HepG2 (cell line): ENCODE measurements at regions not wholly inside any gene's neighbourhood (a gene's known extent, or its start where the extent isn't known, plus 50 kb on each side); places are given as distances from the start of the nearest gene placed in this dataset.

ENCODE experiments used
- ATAC-seq: fragments of 200-7000 bp; cut with Tn5 transposase; 3 replicates; pipeline ENCODE4 v1.9.1; 2020; ENCODE audit warnings: mild to moderate bottlenecking, moderate library complexity
- BruUV-seq: library from RNA; stranded (reverse); fragments of 400-500 nt; replicated peaks from 2 replicates; lab custom pipeline; 2021; lab: Mats Ljungman, UMichigan
- CTCF ChIA-PET: fragments of 300-600 bp; formaldehyde crosslinking; extraction: SDS; loops from one replicate; lab custom pipeline; 2021; ENCODE audit warnings: low total read pairs, inconsistent platforms, low intra/inter-chr PET ratio; lab: Yijun Ruan, JAX
- POLR2A ChIA-PET: fragments of 350-600 bp; sonication (Branson Sonifier 250); formaldehyde crosslinking; loops from one replicate; lab custom pipeline; 2020; ENCODE audit warnings: antibody characterized with exemption, inconsistent platforms; lab: Yijun Ruan, JAX
- DNase-seq: peaks from one replicate; pipeline ENCODE4 v3.0.0-alpha.2; 2015; ENCODE audit warnings: low spot score
- FAIRE-seq: peaks from 3 replicates; lab custom pipeline; 2011; peaks lifted over from hg19 to GRCh38; lab: Jason Lieb, UNC
- H2AFZ ChIP-seq: one replicate; pipeline ENCODE4 v1.6.1; 2011; ENCODE audit warnings: low read length, inconsistent platforms
- H3K27ac ChIP-seq: fragments of 300-600 bp; 3 replicates; pipeline ENCODE4 v1.8.0; 2011; ENCODE audit warnings: mixed run types, mild to moderate bottlenecking, mixed read lengths, low read length, inconsistent platforms; ENCODE audit not compliant: insufficient read depth; ENCODE audit errors: extremely low read length
- H3K27me3 ChIP-seq, 2 experiments: fragments of 200-600 bp in 1 of 2; 2 replicates in 1 of 2; 3 replicates in 1 of 2; pipeline versions ENCODE4 v1.6.0 to v1.8.0; 2011; ENCODE audit warnings: low read length in 2 of 2, mild to moderate bottlenecking in 2 of 2, moderate library complexity in 2 of 2, inconsistent platforms in 1 of 2; ENCODE audit not compliant: insufficient read depth in 2 of 2, control insufficient read depth in 1 of 2
- H3K36me3 ChIP-seq, 2 experiments: fragments of 200-600 bp in 1 of 2; replicated peaks in 1 of 2; 2 replicates in 1 of 2; 3 replicates in 1 of 2; pipeline versions ENCODE4 v1.5.1 to v1.8.0; 2011; ENCODE audit warnings: low read length in 2 of 2, inconsistent platforms in 1 of 2; ENCODE audit not compliant: insufficient read depth in 2 of 2, control insufficient read depth in 1 of 2
- H3K4me1 ChIP-seq: 2 replicates; pipeline ENCODE4 v1.5.1; 2012; ENCODE audit warnings: low read length, inconsistent platforms; ENCODE audit not compliant: insufficient read depth
- H3K4me2 ChIP-seq: 2 replicates; pipeline ENCODE4 v1.6.0; 2011; ENCODE audit warnings: low read depth, low read length, inconsistent platforms
- H3K4me3 ChIP-seq, 3 experiments: fragments of 200-600 bp in 1 of 3; sonication (generic), shearing (Covaris generic) in 1 of 3; replicated peaks in 1 of 3; 2 replicates each; pipeline ENCODE4 v1.5.1; 2011 to 2016; ENCODE audit warnings: low read length in 3 of 3, inconsistent platforms in 2 of 3, low read depth in 2 of 3, mild to moderate bottlenecking in 2 of 3, control low read depth in 1 of 3, mixed read lengths in 1 of 3; ENCODE audit not compliant: insufficient read depth in 1 of 3
- H3K79me2 ChIP-seq: one replicate; pipeline ENCODE4 v1.6.1; 2011; ENCODE audit warnings: low read length, inconsistent platforms; ENCODE audit not compliant: insufficient read depth
- H3K9ac ChIP-seq: 2 replicates; pipeline ENCODE4 v1.6.0; 2011; ENCODE audit warnings: mild to moderate bottlenecking, low read depth, low read length, inconsistent platforms; ENCODE audit not compliant: insufficient read depth
- H3K9me3 ChIP-seq: 2 replicates; pipeline ENCODE4 v1.5.1; 2012; ENCODE audit warnings: mild to moderate bottlenecking, low read length
- H4K20me1 ChIP-seq: 2 replicates; pipeline ENCODE4 v1.6.0; 2011; ENCODE audit warnings: inconsistent platforms, mild to moderate bottlenecking, low read length, moderate library complexity; ENCODE audit not compliant: insufficient read depth
- FOXK1 ChIP-seq: sonication (generic); formaldehyde crosslinking; IDR thresholded peaks from 2 replicates; pipeline ENCODE4 v1.4.0; 2020; ENCODE audit warnings: low read depth, missing genetic modification reagents, borderline replicate concordance
- NKX3-1 ChIP-seq: sonication (generic); formaldehyde crosslinking; IDR thresholded peaks from 2 replicates; pipeline ENCODE4 v1.5.0; 2020; ENCODE audit warnings: missing genetic modification reagents
- XBP1 ChIP-seq: sonication (generic); formaldehyde crosslinking; IDR thresholded peaks from 2 replicates; pipeline ENCODE4 v1.5.0; 2020; ENCODE audit warnings: missing genetic modification reagents
- ZNF501 ChIP-seq: sonication (generic); formaldehyde crosslinking; IDR thresholded peaks from 2 replicates; pipeline ENCODE4 v1.5.1; 2020; ENCODE audit warnings: mild to moderate bottlenecking, moderate library complexity, missing genetic modification reagents
- ZNF510 ChIP-seq: sonication (generic); formaldehyde crosslinking; IDR thresholded peaks from 2 replicates; pipeline ENCODE4 v1.4.0; 2020; ENCODE audit warnings: low read depth, mild to moderate bottlenecking, missing genetic modification reagents
- WGBS: methylation state at CpG from one replicate; pipeline ENCODE4 v1.1.6; 2017; ENCODE audit warnings: low lambda C conversion rate; 5-methylcytosine and 5-hydroxymethylcytosine counted together
- in situ Hi-C: cut with HindIII; loops from 2 replicates; pipeline ENCODE4 v1.10.0; 2017; ENCODE audit warnings: low pct_unique_long_range_greater_than_20kb; ENCODE audit not compliant: extremely low pct_ligation_motif_present
- intact Hi-C: fragments of 100-400 bp; cut with micrococcal nuclease; formaldehyde crosslinking; loops from one replicate; pipeline ENCODE4 v1.10.0; 2022; ENCODE audit not compliant: unreplicated experiment
- TF ChIP-seq, protein P1 (sequence below): sonication (generic); formaldehyde crosslinking; IDR thresholded peaks from 2 replicates; pipeline ENCODE4 v1.9.0; 2021; ENCODE audit warnings: missing genetic modification reagents, mild to moderate bottlenecking, borderline replicate concordance
- TF ChIP-seq, protein P2 (sequence below): IDR thresholded peaks from 2 replicates; pipeline ENCODE4 v1.6.1; 2016
- TF ChIP-seq, protein P3 (sequence below): sonication (generic); formaldehyde crosslinking; IDR thresholded peaks from 2 replicates; pipeline ENCODE4 v1.4.0; 2020; ENCODE audit warnings: mild to moderate bottlenecking, missing genetic modification reagents

DNA sequence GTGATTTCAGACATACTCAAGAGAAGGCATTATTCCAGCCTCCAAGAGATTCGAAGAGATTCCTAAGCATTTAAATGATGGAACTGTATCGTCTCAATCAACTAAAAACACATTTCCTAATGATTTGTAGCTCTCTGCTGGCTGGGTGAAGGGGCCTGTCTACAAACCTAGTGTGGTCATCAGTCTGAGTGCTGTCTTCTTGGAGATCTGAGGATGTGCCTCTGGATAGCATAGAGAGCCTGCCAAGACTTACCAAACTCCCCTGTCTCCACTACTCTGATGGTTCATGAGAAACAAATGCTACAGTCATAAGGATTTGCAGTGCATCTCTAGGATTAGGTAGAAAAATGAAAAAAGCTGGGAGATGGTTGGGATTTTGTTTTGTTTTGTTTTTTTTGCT, 176.9 kb upstream of the CITED2 start:
- CTCF ChIA-PET, result no interaction called here
- TF ChIP-seq, protein P1, sequence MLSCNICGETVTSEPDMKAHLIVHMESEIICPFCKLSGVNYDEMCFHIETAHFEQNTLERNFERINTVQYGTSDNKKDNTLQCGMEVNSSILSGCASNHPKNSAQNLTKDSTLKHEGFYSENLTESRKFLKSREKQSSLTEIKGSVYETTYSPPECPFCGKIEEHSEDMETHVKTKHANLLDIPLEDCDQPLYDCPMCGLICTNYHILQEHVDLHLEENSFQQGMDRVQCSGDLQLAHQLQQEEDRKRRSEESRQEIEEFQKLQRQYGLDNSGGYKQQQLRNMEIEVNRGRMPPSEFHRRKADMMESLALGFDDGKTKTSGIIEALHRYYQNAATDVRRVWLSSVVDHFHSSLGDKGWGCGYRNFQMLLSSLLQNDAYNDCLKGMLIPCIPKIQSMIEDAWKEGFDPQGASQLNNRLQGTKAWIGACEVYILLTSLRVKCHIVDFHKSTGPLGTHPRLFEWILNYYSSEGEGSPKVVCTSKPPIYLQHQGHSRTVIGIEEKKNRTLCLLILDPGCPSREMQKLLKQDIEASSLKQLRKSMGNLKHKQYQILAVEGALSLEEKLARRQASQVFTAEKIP (CRISPR knock-in tag), result no peak
- no peak for TF ChIP-seq FOXK1
- no peak for TF ChIP-seq NKX3-1 (CRISPR knock-in tag)
- no peak for TF ChIP-seq XBP1 (CRISPR knock-in tag)
- TF ChIP-seq, protein P2, sequence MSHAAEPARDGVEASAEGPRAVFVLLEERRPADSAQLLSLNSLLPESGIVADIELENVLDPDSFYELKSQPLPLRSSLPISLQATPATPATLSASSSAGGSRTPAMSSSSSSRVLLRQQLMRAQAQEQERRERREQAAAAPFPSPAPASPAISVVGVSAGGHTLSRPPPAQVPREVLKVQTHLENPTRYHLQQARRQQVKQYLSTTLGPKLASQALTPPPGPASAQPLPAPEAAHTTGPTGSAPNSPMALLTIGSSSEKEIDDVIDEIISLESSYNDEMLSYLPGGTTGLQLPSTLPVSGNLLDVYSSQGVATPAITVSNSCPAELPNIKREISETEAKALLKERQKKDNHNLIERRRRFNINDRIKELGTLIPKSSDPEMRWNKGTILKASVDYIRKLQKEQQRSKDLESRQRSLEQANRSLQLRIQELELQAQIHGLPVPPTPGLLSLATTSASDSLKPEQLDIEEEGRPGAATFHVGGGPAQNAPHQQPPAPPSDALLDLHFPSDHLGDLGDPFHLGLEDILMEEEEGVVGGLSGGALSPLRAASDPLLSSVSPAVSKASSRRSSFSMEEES, result no peak
- TF ChIP-seq ZNF501 (CRISPR knock-in tag), result no peak
- TF ChIP-seq ZNF510 (CRISPR knock-in tag), result no peak
- TF ChIP-seq, protein P3, sequence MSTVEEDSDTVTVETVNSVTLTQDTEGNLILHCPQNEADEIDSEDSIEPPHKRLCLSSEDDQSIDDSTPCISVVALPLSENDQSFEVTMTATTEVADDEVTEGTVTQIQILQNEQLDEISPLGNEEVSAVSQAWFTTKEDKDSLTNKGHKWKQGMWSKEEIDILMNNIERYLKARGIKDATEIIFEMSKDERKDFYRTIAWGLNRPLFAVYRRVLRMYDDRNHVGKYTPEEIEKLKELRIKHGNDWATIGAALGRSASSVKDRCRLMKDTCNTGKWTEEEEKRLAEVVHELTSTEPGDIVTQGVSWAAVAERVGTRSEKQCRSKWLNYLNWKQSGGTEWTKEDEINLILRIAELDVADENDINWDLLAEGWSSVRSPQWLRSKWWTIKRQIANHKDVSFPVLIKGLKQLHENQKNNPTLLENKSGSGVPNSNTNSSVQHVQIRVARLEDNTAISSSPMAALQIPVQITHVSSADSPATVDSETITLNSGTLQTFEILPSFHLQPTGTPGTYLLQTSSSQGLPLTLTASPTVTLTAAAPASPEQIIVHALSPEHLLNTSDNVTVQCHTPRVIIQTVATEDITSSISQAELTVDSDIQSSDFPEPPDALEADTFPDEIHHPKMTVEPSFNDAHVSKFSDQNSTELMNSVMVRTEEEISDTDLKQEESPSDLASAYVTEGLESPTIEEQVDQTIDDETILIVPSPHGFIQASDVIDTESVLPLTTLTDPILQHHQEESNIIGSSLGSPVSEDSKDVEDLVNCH (CRISPR knock-in tag), result no peak
- TF ChIP-seq, all 625 proteins: peak for 0
- WGBS, result 71% methylated on average over 2 of the region's 2 CpGs
- no peak overlapping the region for H3K27ac ChIP-seq
- H3K79me2 ChIP-seq, result no peaks in the 10 kb centered on the region
- no peak overlapping the region for H3K4me3 ChIP-seq
- ATAC-seq (no peak), FAIRE-seq (no peak), DNase-seq (no peak)
- POLR2A ChIA-PET, result no interaction called here
- no peaks in the 10 kb centered on the region for H3K36me3 ChIP-seq
- BruUV-seq, result no TSS peak
- H4K20me1 ChIP-seq, result no peaks in the 10 kb centered on the region
- H3K4me2 ChIP-seq, result no peak overlapping the region
- in situ Hi-C loops (no loop called here), intact Hi-C loops (no loop called here)
- H3K9me3 ChIP-seq, result no peaks in the 10 kb centered on the region
- no peak overlapping the region for H3K9ac ChIP-seq
- no peaks in the 10 kb centered on the region for H3K4me1 ChIP-seq
- no peak overlapping the region for H2AFZ ChIP-seq
- H3K27me3 ChIP-seq, result no peaks in the 10 kb centered on the region
